WERI-Rb-1 (cell line): ENCODE measurements at regions not wholly inside any gene's neighbourhood (a gene's known extent, or its start where the extent isn't known, plus 50 kb on each side); places are given as distances from the start of the nearest gene placed in this dataset.

Source experiments
- DNase-seq: peaks from one replicate; pipeline ENCODE4 v3.0.0-alpha.2; 2020
- H3K27ac ChIP-seq: fragments of 250-450 bp; sonication (Bioruptor Pico); 2 replicates; pipeline ENCODE4 v1.5.1; 2020; ENCODE audit warnings: mild to moderate bottlenecking, moderate library complexity
- H3K27me3 ChIP-seq: fragments of 250-450 bp; sonication (Bioruptor Pico); 2 replicates; pipeline ENCODE4 v1.5.1; 2021; ENCODE audit warnings: mild to moderate bottlenecking, low read depth, moderate library complexity; ENCODE audit not compliant: insufficient read depth, severe bottlenecking
- H3K36me3 ChIP-seq: fragments of 250-450 bp; sonication (Bioruptor Pico); 2 replicates; pipeline ENCODE4 v1.5.1; 2020; ENCODE audit warnings: mild to moderate bottlenecking, moderate library complexity
- H3K4me3 ChIP-seq: 2 replicates; pipeline ENCODE4 v1.5.1; 2011; ENCODE audit warnings: low read depth, mild to moderate bottlenecking, control low read depth, low read length
- H3K9me3 ChIP-seq: fragments of 250-450 bp; sonication (Bioruptor Pico); 2 replicates; pipeline ENCODE4 v1.5.1; 2021; ENCODE audit warnings: mild to moderate bottlenecking, moderate library complexity; ENCODE audit not compliant: severe bottlenecking
- CTCF ChIP-seq: IDR thresholded peaks from 2 replicates; pipeline ENCODE4 v1.5.1; 2011; ENCODE audit warnings: low read depth, mild to moderate bottlenecking, control low read depth, inconsistent platforms, low read length

DNA sequence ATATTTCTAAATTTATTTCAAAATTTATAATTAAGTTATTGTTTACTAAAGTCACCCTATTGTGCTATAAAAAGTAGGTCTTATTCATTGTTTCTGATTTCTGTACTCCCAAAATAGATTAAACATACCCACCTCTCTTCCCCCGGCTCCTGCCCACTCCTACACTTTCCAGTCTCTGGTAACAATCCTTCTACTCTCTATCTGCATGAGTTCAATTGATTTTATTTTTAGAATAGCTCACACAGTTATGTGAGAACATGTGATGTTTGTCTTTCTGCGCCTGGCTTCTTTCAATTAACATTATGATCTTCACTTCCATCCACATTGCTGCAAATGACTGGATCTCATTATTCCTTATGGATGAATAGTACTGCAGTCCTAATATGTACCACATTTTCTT lies 269.3 kb downstream of the ACTRT1 start:
- H3K36me3 ChIP-seq: no peaks in the 10 kb centered on the region
- no peaks in the 10 kb centered on the region for H3K9me3 ChIP-seq
- H3K27me3 ChIP-seq: peaks cover 13% of the 10 kb centered on the region
- TF ChIP-seq CTCF: no peak
- no peak overlapping the region for H3K27ac ChIP-seq
- H3K4me3 ChIP-seq: no peak overlapping the region
- DNase-seq: no peak

GRCh38 chrX:127764674-127765073 lies 287.5 kb downstream of the ACTRT1 start:
- no peak for DNase-seq
- Histone ChIP-seq H3K4me3 (no peak overlapping the region), H3K27me3 (peaks cover 18% of the 10 kb centered on the region), H3K27ac (no peak overlapping the region), H3K36me3 (no peaks in the 10 kb centered on the region), H3K9me3 (no peaks in the 10 kb centered on the region)
- no peak for TF ChIP-seq CTCF

DNA sequence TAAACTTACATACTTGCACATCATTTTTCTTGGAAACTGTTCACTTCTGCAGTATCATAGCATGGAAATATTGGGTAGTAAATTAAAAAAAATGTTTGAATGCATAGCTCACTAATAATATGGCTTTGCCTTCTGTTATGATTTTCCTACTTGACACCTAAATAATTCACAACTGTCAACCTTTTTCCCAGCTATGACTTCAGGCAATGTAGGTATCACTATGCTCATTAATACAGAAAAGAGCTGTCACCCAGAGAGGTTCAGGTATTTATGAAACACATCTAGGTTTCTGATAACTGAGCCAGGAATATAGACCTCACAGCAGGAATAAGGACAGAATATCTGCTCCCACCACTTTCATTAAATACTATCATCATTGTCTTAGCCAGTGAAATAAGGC lies 289.5 kb downstream of the ACTRT1 start:
- peaks cover 13% of the 10 kb centered on the region for H3K27me3 ChIP-seq
- H3K36me3 ChIP-seq: no peaks in the 10 kb centered on the region
- no peak overlapping the region for H3K27ac ChIP-seq
- no peak overlapping the region for H3K4me3 ChIP-seq
- H3K9me3 ChIP-seq: no peaks in the 10 kb centered on the region
- DNase-seq: no peak
- TF ChIP-seq CTCF: no peak

DNA sequence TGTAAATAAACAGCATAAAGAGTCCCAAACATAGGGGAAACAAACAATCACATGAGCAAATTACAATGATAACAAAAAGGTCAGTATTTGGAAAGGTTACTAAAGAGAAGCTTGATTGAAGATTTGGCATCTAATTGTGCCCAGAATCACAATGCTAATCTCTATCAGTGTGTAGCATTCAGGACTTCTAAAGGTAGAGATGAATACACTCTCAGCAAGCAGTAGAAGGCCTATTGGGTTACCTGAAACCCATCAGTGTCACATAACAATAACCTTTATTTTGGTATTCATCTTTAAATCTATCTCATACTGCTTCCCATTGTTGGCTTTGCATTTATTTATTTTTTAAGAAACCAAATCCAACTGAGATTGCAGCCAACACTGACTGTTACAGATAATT lies 319.5 kb downstream of the ACTRT1 start:
- Histone ChIP-seq H3K27ac (no peak overlapping the region), H3K9me3 (no peaks in the 10 kb centered on the region), H3K4me3 (no peak overlapping the region), H3K36me3 (no peaks in the 10 kb centered on the region), H3K27me3 (peaks cover 3% of the 10 kb centered on the region)
- no peak for DNase-seq
- TF ChIP-seq CTCF: no peak

DNA sequence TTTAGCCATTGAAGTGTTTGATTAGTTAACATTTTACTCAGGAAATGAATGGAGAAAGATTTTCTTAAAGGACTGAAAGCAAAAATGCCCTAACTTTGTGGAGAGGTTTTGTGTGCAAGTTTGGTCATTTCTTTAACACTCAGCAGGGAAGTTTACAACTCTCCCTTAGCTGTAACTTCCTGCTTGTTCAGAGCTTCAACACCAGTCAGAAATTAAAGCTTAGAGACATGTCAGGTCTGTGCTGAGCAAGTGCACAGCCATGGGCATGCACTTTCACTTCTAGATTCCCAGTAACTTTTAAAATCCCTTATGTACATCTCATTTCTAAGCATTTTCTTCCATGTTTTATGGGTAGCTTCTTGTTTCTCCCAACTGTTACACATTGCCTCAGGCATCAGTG lies 326.0 kb downstream of the ACTRT1 start:
- no peak for TF ChIP-seq CTCF
- no peaks in the 10 kb centered on the region for H3K36me3 ChIP-seq
- H3K9me3 ChIP-seq: no peaks in the 10 kb centered on the region
- no peak for DNase-seq
- no peak overlapping the region for H3K4me3 ChIP-seq
- H3K27me3 ChIP-seq: peaks cover 13% of the 10 kb centered on the region
- no peak overlapping the region for H3K27ac ChIP-seq

DNA sequence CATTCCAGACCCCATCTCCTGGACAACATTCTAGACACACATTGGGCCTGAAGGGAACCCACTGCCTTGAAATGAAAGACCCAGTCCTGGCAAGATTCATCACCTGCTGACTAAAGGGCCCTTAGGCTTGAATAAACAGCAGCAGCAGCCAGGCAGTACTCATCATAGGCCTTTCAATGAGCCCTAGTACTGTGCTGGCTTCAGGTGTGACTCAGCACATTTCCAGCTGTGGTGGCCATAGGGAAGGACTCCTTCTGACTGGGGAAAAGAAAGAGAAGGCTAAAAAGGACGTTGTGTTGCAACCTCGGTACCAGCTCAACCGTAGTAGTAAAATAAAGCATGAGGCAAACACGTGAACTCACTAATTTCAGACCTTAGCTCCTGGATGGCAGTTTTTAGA lies 344.0 kb downstream of the ACTRT1 start:
- Histone ChIP-seq H3K9me3 (no peaks in the 10 kb centered on the region), H3K27ac (no peak overlapping the region), H3K27me3 (peaks cover 16% of the 10 kb centered on the region), H3K36me3 (no peaks in the 10 kb centered on the region), H3K4me3 (no peak overlapping the region)
- no peak for DNase-seq
- TF ChIP-seq CTCF: no peak
